LNCAP (cell line): ENCODE measurements at regions not wholly inside any gene's neighbourhood (a gene's known extent, or its start where the extent isn't known, plus 50 kb on each side); places are given as distances from the start of the nearest gene placed in this dataset.

Source experiments
- CTCF ChIP-seq: fragments of 450-650 bp; IDR thresholded peaks from 2 replicates; pipeline ENCODE4 v1.5.1; 2017; ENCODE audit warnings: mild to moderate bottlenecking

GRCh38 chr10:57338823-57339558 lies 928.7 kb downstream of the IPMK start:
- TF ChIP-seq CTCF: peak; percentile 82

- TF ChIP-seq CTCF: no peak
Measured at GRCh38 chr10:57336865-57337264, 930.8 kb downstream of the IPMK start.

GRCh38 chr10:57336341-57336740 lies 931.4 kb downstream of the IPMK start:
- no peak for TF ChIP-seq CTCF

GRCh38 chr10:57334523-57334922 lies 933.2 kb downstream of the IPMK start:
- no peak for TF ChIP-seq CTCF

GRCh38 chr10:57333880-57334279 lies 933.8 kb downstream of the IPMK start:
- no peak for TF ChIP-seq CTCF

GRCh38 chr10:57320416-57320815 lies 947.3 kb downstream of the IPMK start:
- TF ChIP-seq CTCF: no peak

- no peak for TF ChIP-seq CTCF
Measured at GRCh38 chr10:57314046-57314445, 953.0 kb upstream of the ZWINT start.

GRCh38 chr10:57303566-57303965 lies 942.5 kb upstream of the ZWINT start:
- TF ChIP-seq CTCF: no peak
